ENCODE measurements at regions not wholly inside any gene's neighbourhood (a gene's known extent, or its start where the extent isn't known, plus 50 kb on each side); places are given as distances from the start of the nearest gene placed in this dataset.

DNA sequence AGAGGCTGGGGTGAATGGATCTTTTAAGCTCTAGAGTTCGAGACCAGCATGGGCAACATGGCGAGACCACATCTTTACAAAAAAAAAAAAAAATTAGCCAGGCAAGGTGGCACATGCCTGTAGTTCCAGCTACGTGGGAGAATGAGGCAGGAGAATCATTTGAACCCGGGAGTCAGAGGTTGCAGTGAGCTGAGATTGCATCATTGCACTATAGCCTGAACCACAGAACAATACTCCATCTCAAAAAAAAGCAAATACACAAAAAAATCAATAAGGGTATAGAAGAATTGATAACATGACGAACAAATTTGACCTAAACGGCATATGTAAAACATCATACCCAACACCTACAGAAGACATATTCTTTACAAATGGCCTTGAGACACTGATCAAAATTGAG, 668.4 kb downstream of the MECOM start (continued):
- TF ChIP-seq ZNF780A (CRISPR knock-in tag; IDR thresholded peaks at IDR 0.05) (no peak), HNRNPLL (IDR thresholded peaks at IDR 0.05; ENCODE audit: low read depth, low read length, poor library complexity, severe bottlenecking) (no peak), NR2C2 (CRISPR knock-in tag; IDR thresholded peaks at IDR 0.05; ENCODE audit: borderline replicate concordance) (no peak), ETV5 (CRISPR knock-in tag; IDR thresholded peaks at IDR 0.05; ENCODE audit: borderline replicate concordance) (no peak), FOSL2 (CRISPR knock-in tag; IDR thresholded peaks at IDR 0.05) (peak; percentile 29; the same call in 1 of the 2 replicates), MED1 (CRISPR knock-in tag; IDR thresholded peaks at IDR 0.05) (peak; percentile 46; the same call in 1 of the 2 replicates), HES4 (CRISPR knock-in tag; IDR thresholded peaks at IDR 0.05; ENCODE audit: borderline replicate concordance) (no peak), ZNF234 (CRISPR knock-in tag; conservative IDR thresholded peaks at IDR 0.05) (no peak), NFATC3 (CRISPR knock-in tag; IDR thresholded peaks at IDR 0.05) (no peak), GATAD2A (CRISPR knock-in tag; IDR thresholded peaks at IDR 0.05) (peak; percentile 89), XBP1 (CRISPR knock-in tag; IDR thresholded peaks at IDR 0.05) (no peak), ZNF354B (CRISPR knock-in tag; IDR thresholded peaks at IDR 0.05) (no peak), HDAC6 (IDR thresholded peaks at IDR 0.05; ENCODE audit: low read depth, low read length) (no peak), PAF1 (CRISPR knock-in tag; IDR thresholded peaks at IDR 0.05) (no peak)
- TF ChIP-seq, protein P1, sequence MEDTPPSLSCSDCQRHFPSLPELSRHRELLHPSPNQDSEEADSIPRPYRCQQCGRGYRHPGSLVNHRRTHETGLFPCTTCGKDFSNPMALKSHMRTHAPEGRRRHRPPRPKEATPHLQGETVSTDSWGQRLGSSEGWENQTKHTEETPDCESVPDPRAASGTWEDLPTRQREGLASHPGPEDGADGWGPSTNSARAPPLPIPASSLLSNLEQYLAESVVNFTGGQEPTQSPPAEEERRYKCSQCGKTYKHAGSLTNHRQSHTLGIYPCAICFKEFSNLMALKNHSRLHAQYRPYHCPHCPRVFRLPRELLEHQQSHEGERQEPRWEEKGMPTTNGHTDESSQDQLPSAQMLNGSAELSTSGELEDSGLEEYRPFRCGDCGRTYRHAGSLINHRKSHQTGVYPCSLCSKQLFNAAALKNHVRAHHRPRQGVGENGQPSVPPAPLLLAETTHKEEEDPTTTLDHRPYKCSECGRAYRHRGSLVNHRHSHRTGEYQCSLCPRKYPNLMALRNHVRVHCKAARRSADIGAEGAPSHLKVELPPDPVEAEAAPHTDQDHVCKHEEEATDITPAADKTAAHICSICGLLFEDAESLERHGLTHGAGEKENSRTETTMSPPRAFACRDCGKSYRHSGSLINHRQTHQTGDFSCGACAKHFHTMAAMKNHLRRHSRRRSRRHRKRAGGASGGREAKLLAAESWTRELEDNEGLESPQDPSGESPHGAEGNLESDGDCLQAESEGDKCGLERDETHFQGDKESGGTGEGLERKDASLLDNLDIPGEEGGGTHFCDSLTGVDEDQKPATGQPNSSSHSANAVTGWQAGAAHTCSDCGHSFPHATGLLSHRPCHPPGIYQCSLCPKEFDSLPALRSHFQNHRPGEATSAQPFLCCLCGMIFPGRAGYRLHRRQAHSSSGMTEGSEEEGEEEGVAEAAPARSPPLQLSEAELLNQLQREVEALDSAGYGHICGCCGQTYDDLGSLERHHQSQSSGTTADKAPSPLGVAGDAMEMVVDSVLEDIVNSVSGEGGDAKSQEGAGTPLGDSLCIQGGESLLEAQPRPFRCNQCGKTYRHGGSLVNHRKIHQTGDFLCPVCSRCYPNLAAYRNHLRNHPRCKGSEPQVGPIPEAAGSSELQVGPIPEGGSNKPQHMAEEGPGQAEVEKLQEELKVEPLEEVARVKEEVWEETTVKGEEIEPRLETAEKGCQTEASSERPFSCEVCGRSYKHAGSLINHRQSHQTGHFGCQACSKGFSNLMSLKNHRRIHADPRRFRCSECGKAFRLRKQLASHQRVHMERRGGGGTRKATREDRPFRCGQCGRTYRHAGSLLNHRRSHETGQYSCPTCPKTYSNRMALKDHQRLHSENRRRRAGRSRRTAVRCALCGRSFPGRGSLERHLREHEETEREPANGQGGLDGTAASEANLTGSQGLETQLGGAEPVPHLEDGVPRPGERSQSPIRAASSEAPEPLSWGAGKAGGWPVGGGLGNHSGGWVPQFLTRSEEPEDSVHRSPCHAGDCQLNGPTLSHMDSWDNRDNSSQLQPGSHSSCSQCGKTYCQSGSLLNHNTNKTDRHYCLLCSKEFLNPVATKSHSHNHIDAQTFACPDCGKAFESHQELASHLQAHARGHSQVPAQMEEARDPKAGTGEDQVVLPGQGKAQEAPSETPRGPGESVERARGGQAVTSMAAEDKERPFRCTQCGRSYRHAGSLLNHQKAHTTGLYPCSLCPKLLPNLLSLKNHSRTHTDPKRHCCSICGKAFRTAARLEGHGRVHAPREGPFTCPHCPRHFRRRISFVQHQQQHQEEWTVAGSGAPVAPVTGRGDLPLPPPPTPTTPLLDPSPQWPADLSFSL (CRISPR knock-in tag; IDR thresholded peaks at IDR 0.05): no peak
- TF ChIP-seq, protein P2, sequence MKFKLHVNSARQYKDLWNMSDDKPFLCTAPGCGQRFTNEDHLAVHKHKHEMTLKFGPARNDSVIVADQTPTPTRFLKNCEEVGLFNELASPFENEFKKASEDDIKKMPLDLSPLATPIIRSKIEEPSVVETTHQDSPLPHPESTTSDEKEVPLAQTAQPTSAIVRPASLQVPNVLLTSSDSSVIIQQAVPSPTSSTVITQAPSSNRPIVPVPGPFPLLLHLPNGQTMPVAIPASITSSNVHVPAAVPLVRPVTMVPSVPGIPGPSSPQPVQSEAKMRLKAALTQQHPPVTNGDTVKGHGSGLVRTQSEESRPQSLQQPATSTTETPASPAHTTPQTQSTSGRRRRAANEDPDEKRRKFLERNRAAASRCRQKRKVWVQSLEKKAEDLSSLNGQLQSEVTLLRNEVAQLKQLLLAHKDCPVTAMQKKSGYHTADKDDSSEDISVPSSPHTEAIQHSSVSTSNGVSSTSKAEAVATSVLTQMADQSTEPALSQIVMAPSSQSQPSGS (CRISPR knock-in tag; IDR thresholded peaks at IDR 0.05): 0 out of 2 replicates have a peak, but pooled peaks have one; percentile 27
- TF ChIP-seq, protein P3, sequence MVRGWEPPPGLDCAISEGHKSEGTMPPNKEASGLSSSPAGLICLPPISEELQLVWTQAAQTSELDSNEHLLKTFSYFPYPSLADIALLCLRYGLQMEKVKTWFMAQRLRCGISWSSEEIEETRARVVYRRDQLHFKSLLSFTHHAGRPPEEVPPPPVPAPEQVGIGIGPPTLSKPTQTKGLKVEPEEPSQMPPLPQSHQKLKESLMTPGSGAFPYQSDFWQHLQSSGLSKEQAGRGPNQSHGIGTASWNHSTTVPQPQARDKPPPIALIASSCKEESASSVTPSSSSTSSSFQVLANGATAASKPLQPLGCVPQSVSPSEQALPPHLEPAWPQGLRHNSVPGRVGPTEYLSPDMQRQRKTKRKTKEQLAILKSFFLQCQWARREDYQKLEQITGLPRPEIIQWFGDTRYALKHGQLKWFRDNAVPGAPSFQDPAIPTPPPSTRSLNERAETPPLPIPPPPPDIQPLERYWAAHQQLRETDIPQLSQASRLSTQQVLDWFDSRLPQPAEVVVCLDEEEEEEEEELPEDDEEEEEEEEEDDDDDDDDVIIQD (CRISPR knock-in tag; IDR thresholded peaks at IDR 0.05; ENCODE audit: low read depth): 0 out of 2 replicates have a peak, but pooled peaks have one; percentile 35
- TF ChIP-seq, protein P4, sequence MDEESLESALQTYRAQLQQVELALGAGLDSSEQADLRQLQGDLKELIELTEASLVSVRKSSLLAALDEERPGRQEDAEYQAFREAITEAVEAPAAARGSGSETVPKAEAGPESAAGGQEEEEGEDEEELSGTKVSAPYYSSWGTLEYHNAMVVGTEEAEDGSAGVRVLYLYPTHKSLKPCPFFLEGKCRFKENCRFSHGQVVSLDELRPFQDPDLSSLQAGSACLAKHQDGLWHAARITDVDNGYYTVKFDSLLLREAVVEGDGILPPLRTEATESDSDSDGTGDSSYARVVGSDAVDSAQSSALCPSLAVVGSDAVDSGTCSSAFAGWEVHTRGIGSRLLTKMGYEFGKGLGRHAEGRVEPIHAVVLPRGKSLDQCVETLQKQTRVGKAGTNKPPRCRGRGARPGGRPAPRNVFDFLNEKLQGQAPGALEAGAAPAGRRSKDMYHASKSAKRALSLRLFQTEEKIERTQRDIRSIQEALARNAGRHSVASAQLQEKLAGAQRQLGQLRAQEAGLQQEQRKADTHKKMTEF (CRISPR knock-in tag; IDR thresholded peaks at IDR 0.05): peak; percentile 56; the same call in 1 of the 2 replicates
- TF ChIP-seq, protein P5, sequence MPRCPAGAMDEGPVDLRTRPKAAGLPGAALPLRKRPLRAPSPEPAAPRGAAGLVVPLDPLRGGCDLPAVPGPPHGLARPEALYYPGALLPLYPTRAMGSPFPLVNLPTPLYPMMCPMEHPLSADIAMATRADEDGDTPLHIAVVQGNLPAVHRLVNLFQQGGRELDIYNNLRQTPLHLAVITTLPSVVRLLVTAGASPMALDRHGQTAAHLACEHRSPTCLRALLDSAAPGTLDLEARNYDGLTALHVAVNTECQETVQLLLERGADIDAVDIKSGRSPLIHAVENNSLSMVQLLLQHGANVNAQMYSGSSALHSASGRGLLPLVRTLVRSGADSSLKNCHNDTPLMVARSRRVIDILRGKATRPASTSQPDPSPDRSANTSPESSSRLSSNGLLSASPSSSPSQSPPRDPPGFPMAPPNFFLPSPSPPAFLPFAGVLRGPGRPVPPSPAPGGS (CRISPR knock-in tag; IDR thresholded peaks at IDR 0.05): no peak
